HG02571 (cell line): ENCODE measurements at regions not wholly inside any gene's neighbourhood (a gene's known extent, or its start where the extent isn't known, plus 50 kb on each side); places are given as distances from the start of the nearest gene placed in this dataset.

Experiments used
- ATAC-seq: cut with Tn5 transposase; IDR thresholded peaks from one replicate; pipeline ENCODE4 v1.9.1; 2021; ENCODE audit warnings: mild to moderate bottlenecking, moderate library complexity; ENCODE audit not compliant: unreplicated experiment

- ATAC-seq, result no peak
These were observed 221.2 kb downstream of the TMEM167A start for GRCh38 chr5:82855893-82856550.

GRCh38 chr5:82854956-82855355 is 222.2 kb downstream of the TMEM167A start:
- no peak for ATAC-seq

DNA sequence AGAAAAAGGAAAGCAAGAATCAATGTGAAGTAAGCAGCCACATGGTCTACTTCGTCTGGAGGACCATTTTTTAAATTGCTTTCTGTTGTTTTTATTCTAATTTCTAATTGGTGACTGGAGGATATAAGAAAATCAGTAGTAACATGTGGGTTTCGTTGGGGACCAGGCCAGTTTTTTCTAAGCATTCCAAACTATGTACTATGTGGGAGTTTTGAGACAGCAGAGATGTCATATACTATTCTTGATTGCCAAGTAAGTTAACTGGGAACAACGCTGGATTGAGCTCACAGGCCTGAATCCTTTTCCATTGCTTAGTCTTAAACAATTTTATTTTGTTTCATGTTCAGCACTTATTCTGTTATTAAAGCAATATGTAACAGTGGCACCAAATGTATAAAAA is 225.7 kb downstream of the TMEM167A start:
- ATAC-seq, result no peak

DNA sequence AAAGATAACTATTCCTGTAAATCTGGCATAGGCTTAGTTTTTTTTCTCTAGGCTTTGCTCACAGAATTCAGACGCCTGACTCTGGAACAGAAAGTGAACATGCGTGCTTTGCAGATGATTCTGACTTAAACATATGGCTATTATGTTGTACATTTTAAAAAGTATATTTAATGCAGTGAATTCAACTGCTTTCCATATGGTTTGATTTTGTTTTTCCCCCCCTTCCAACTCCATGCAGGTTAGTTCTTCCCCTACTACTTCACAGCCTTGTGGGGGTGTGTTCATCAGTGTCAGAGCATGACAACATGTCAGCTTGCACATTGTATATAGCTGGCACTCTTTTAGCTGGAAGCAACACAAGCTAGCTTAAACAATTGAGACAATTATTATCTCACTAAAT is 226.8 kb downstream of the TMEM167A start:
- no peak for ATAC-seq

DNA sequence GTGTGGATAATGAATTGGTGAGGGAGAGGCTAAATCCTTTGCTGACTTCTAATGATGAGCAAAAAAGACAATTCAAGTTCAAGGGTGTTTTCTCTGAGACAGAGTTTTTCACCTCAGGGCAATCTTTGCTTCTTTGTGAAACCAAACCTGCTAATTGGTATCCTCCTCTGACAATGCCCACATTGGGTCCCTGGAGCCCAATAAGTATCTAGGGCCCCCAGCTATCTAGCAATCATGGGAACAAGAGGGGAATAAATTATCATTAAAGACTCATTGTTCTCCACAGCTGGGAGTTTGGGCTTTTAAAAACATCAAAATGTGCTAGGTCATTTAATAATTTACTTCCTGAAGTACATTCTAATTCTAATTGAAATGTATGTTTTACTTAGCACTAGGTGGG is 227.3 kb downstream of the TMEM167A start:
- ATAC-seq, result no peak

- ATAC-seq, result no peak
These were observed 229.6 kb downstream of the TMEM167A start for GRCh38 chr5:82847562-82847961.

DNA sequence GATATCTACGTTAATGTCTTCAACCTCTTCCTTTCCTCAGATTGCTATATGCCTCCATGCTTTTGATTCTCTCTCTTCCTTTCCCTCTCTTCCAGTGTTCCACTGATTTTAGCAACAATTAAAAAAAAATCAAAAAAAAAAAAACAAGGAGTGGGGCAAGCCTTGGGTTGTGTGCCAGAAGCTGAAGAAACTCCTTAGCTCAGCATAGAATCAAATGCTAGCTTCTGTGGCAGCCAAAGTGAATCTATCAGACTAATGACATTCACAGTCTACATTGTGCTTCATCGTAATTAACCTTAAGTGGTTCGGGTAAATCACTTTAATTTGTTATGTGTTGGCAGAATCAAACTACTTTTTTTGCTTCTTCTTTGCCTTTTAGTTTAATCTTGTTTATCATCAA is 237.3 kb downstream of the TMEM167A start:
- ATAC-seq, result no peak

- ATAC-seq, result no peak
These were observed 241.7 kb downstream of the TMEM167A start for GRCh38 chr5:82835488-82835887.

- no peak for ATAC-seq
These were observed 243.0 kb downstream of the TMEM167A start for GRCh38 chr5:82834151-82834550.

GRCh38 chr5:82833277-82833676 is 243.9 kb downstream of the TMEM167A start:
- no peak for ATAC-seq

DNA sequence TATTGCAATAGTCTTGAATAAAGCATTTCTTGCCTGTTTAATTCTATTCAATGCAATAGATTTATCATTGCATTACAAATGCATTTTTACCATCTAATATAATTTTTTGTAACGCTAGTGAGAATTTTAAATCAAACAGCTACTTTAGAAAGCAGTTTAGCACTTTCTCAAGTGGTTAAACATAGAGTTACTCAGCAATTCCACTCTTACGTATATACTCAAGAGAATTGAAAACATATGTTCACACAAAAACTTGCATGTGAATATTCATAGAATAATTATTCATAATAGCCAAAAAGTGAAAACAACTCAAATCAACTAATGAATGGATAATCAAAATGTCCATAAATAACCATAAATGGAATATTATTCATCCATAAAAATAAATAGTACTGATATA is 244.7 kb downstream of the TMEM167A start:
- ATAC-seq, result no peak

DNA sequence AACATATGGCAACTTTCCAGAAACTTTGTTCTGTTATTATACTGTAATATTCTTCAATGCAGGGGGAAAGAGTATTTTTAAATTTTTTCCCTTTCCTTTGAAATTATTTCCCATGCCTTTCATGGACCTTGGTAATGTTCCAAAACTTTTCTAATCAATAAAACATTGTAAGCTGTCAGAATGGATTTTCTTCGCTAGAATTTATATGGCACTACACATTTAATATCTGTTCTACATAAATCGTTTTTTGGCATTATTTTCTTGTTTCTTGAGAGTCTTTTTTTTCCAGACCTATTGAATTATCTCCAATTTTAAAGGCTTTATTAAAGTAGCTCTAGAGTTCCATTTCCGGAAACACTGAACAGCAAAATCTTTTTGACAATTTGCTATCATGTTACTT is 249.0 kb downstream of the TMEM167A start:
- no peak for ATAC-seq

- no peak for ATAC-seq
These were observed 249.5 kb downstream of the TMEM167A start for GRCh38 chr5:82827651-82828050.

GRCh38 chr5:82822634-82822927 is 254.6 kb downstream of the TMEM167A start:
- ATAC-seq, result no peak

GRCh38 chr5:82821846-82822633 is 255.2 kb downstream of the TMEM167A start:
- no peak for ATAC-seq

DNA sequence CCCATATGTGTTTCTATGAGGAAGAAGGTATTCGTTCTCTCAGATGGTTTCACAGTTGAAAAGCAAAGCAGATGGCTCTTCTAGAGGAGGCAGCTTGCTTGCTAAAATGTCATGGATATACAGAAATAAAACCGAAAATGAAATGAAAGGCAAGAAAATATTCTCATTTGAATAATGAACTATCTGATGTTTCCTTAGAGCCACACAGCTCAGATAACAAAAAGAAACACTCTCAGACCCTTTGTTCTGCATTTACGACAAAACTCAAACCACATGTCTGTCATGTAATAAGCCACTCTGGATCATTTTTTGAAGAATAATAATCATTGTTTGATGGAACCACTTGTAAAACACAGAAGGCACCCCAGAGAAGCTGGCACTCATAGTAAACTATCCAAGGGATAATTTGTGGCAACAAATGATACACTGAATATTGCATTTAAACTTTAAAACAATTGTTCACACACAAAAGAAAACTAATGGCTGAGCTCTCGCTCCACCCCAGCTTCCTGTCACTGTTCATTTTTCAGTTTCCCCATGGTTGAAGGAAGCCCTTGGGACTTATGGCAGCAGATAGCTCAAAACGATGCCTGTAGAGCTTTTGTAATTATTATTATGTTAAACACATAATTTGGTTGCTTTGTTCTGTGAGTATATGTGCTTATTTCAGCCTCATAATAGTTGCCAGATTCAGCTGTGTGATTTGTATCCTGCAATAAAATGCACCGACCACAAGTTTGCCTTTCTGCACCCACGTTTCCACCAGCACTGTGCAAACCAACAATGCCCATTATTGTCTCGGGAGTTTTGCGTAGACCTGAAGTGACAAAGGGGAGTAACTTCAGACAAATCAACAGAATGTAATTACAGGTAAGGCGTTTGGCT is 256.0 kb downstream of the TMEM167A start:
- peak; percentile 89 for ATAC-seq

DNA sequence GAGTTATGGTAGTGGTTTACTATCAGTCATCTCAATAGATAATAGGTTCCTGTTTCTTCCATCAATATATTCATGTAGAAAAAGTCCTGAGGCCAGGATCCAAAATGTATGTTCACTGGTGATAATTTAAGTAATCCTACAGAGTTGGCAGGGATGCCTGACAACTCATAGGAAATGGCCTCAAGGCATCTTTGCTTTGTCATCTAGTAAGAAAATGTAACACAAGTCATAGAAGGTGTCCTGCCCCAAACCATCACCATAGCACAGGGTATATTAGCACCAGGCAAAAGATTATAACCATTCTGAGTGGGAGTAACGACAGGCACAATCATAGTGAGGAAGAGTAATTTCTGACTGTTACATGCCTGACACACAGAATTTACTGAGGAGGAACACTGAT is 257.0 kb downstream of the TMEM167A start:
- ATAC-seq, result no peak

- no peak for ATAC-seq
These were observed 259.1 kb downstream of the TMEM167A start for GRCh38 chr5:82817897-82818676.

GRCh38 chr5:82816926-82817325 is 260.3 kb downstream of the TMEM167A start:
- no peak for ATAC-seq

- no peak for ATAC-seq
These were observed 261.3 kb downstream of the TMEM167A start for GRCh38 chr5:82815871-82816270.

- ATAC-seq, result no peak
These were observed 263.3 kb downstream of the TMEM167A start for GRCh38 chr5:82813861-82814260.
